Endothelial cell of umbilical vein (primary cell): ENCODE measurements at regions not wholly inside any gene's neighbourhood (a gene's known extent, or its start where the extent isn't known, plus 50 kb on each side); places are given as distances from the start of the nearest gene placed in this dataset.

ENCODE experiments used
- CTCF ChIP-seq, 2 donors: IDR thresholded peaks; 1 replicate in 1 of 2; 2 replicates in 1 of 2; pipeline ENCODE4 v1.5.1; 2011; ENCODE audit warnings: low read length in 2 of 2, mild to moderate bottlenecking in 2 of 2, moderate library complexity in 2 of 2, control low read depth in 1 of 2, inconsistent platforms in 1 of 2, low read depth in 1 of 2; ENCODE audit not compliant: insufficient read depth in 1 of 2; ENCODE audit errors: extremely low read depth in 1 of 2
- EZH2 ChIP-seq: IDR thresholded peaks from 2 replicates; pipeline ENCODE4 v1.6.1; 2012; ENCODE audit warnings: borderline replicate concordance, low read depth, mild to moderate bottlenecking, moderate library complexity, low read length, inconsistent platforms; ENCODE audit not compliant: severe bottlenecking
- FOS ChIP-seq: IDR thresholded peaks from 2 replicates; pipeline ENCODE4 v1.6.1; 2011; ENCODE audit warnings: mild to moderate bottlenecking, low read length, moderate library complexity, borderline replicate concordance; ENCODE audit not compliant: insufficient read depth
- JUN ChIP-seq: IDR thresholded peaks from 2 replicates; pipeline ENCODE4 v1.6.1; 2011; ENCODE audit warnings: borderline replicate concordance, low read depth; ENCODE audit not compliant: insufficient read length, insufficient read depth
- MAX ChIP-seq: IDR thresholded peaks from 2 replicates; pipeline ENCODE4 v1.6.1; 2011; ENCODE audit not compliant: insufficient read depth, insufficient read length
- MYC ChIP-seq: IDR thresholded peaks from one replicate; pipeline ENCODE4 v1.6.1; 2011; ENCODE audit warnings: mild to moderate bottlenecking, low read depth, low read length
- POLR2A ChIP-seq: IDR thresholded peaks from 2 replicates; pipeline ENCODE4 v1.6.1; 2012; ENCODE audit warnings: low read depth, mild to moderate bottlenecking, control low read depth, low read length
- POLR2AphosphoS5 ChIP-seq: IDR thresholded peaks from 2 replicates; pipeline ENCODE4 v1.6.1; 2012; ENCODE audit warnings: low read depth, mild to moderate bottlenecking, control low read depth, low read length, moderate library complexity; ENCODE audit not compliant: insufficient read depth

GRCh38 chr4:175309041-175309440 is 390.9 kb downstream of the ADAM29 start:
- TF ChIP-seq CTCF (IDR thresholded peaks at IDR 0.05; ENCODE audit: extremely low read depth in 1 of 2, insufficient read depth in 1 of 2, low read depth in 1 of 2, low read length in 2 of 2): no peak
- no peak for TF ChIP-seq POLR2AphosphoS5
- TF ChIP-seq EZH2: no peak
- no peak for TF ChIP-seq POLR2A
- no peak for TF ChIP-seq MYC
- no peak for TF ChIP-seq FOS
- TF ChIP-seq JUN: no peak
- no peak for TF ChIP-seq MAX
